Psoas muscle (tissue), 7 donors: ENCODE measurements at regions not wholly inside any gene's neighbourhood (a gene's known extent, or its start where the extent isn't known, plus 50 kb on each side); places are given as distances from the start of the nearest gene placed in this dataset.
A peak's percentile ranks its signal among the peaks of the same experiment; 100 is the strongest.

Experiments
- ATAC-seq, 4 donors: fragments of 200-7000 bp; cut with Tn5 transposase; one replicate each; pipeline ENCODE4 v1.9.1; 2020; ENCODE audit warnings: moderate library complexity in 3 of 4, mild to moderate bottlenecking in 2 of 4
- DNase-seq, 2 donors: peaks; one replicate each; pipeline ENCODE4 v3.0.0-alpha.2; 2020
- H3K27ac ChIP-seq: fragments of 200-600 bp; one replicate; pipeline ENCODE4 v1.8.0; 2022
- H3K27me3 ChIP-seq, 3 donors: fragments of 200-600 bp in 1 of 3; one replicate each; pipeline versions ENCODE4 v1.6.1 to v1.8.0; 2013 to 2022; ENCODE audit warnings: low read length in 2 of 3, mild to moderate bottlenecking in 2 of 3, moderate library complexity in 1 of 3; ENCODE audit not compliant: insufficient read depth in 3 of 3
- H3K36me3 ChIP-seq, 2 donors: fragments of 200-600 bp in 1 of 2; one replicate each; pipeline versions ENCODE4 v1.6.1 to v1.8.0; 2013 to 2022; ENCODE audit warnings: low read depth in 1 of 2, mild to moderate bottlenecking in 1 of 2, moderate library complexity in 1 of 2; ENCODE audit not compliant: insufficient read depth in 1 of 2
- H3K4me1 ChIP-seq: fragments of 200-600 bp; one replicate; pipeline ENCODE4 v1.8.0; 2022
- H3K4me3 ChIP-seq: fragments of 200-600 bp; one replicate; pipeline ENCODE4 v1.8.0; 2022; ENCODE audit warnings: mild to moderate bottlenecking
- H3K9me3 ChIP-seq: fragments of 200-600 bp; one replicate; pipeline ENCODE4 v1.8.0; 2022
- WGBS, 3 donors: extraction: QIAGEN DNeasy Blood & Tissue Kit; methylation state at CpG; one replicate each; pipeline versions ENCODE4 v1.1.6 to v1.1.7; 2013; 5-methylcytosine and 5-hydroxymethylcytosine counted together
- intact Hi-C, 2 donors: fragments of 100-400 bp; cut with DNase I; formaldehyde crosslinking; loops; one replicate each; pipeline versions ENCODE4 v1.11.0 to v1.14.2; 2022
- TF ChIP-seq, protein P1 (sequence below): fragments of 200-600 bp; IDR thresholded peaks from one replicate; pipeline ENCODE4 v1.8.0; 2022; ENCODE audit warnings: antibody characterized with exemption
- donor health status: healthy with polysubstance abuse.
- donor health status: DM: no; HTN: no; CAD: no; lungs with moderate emphysema.
- donor health status: Bipolar disorder and iron deficiency.
- donor health status: healthy.
- donor health status: DM: yes; HTN: yes; CAD: no.
- donor health status: DM: no; HTN: no; CAD: no.
- donor health status: DM: yes; HTN: yes; CAD: no.

DNA sequence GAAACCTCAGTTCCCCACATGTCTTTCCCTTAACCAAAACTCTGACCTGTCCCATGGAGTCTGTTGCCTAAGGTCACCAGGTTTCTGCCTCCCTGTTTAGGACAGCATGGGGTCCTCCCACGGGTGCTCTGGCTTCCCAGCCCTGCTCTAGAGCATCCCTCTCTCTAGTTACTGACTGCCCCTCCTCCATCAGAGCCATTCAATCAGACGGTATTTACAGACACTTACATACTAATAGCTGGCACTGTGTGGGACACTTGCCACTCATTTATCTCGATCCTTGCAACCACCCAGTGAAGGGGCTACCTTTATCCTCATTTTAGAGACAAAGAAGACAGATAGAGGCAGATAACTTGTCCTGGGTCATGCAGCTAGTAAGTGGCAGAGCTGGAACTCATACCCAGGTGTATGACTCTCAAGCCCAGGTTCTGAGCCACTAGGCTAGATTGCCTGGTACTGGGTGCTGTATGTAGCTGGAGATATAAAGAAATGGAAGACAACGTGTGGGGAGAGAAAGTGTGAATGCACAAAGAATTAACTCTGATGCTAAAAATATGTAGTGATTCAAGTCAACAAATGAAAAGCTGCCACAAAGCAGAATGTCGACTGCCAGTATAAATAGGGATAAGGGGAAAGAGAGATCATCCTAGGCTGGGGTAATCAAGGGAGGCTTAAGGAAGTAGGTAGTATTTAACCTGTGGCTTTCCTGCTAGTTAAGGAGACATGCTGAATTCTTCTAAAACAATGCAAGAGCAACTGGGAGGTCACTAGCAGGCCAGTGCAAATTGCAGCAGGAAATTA is 52.5 kb upstream of the PDE8B start:
- Histone ChIP-seq H3K27me3 (no peaks in the 10 kb centered on the region), H3K4me1 (peaks cover 5% of the 10 kb centered on the region), H3K4me3 (no peak overlapping the region), H3K9me3 (no peaks in the 10 kb centered on the region), H3K36me3 (no peaks in the 10 kb centered on the region), H3K27ac (peak overlapping the region; percentile 44)
- intact Hi-C loops = no loop called here
- DNase-seq = no peak
- TF ChIP-seq, protein P1, sequence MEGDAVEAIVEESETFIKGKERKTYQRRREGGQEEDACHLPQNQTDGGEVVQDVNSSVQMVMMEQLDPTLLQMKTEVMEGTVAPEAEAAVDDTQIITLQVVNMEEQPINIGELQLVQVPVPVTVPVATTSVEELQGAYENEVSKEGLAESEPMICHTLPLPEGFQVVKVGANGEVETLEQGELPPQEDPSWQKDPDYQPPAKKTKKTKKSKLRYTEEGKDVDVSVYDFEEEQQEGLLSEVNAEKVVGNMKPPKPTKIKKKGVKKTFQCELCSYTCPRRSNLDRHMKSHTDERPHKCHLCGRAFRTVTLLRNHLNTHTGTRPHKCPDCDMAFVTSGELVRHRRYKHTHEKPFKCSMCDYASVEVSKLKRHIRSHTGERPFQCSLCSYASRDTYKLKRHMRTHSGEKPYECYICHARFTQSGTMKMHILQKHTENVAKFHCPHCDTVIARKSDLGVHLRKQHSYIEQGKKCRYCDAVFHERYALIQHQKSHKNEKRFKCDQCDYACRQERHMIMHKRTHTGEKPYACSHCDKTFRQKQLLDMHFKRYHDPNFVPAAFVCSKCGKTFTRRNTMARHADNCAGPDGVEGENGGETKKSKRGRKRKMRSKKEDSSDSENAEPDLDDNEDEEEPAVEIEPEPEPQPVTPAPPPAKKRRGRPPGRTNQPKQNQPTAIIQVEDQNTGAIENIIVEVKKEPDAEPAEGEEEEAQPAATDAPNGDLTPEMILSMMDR = no peak
- 29 to 31% (median 30%) methylated on average over 5 of the region's 5 CpGs for WGBS, 3 donors
- peak; percentile 27 to 67 (median 60) for ATAC-seq

GRCh38 chr5:77156379-77156778 is 54.1 kb upstream of the PDE8B start:
- H3K27me3 ChIP-seq = no peaks in the 10 kb centered on the region
- 81 to 86% (median 82%) methylated on average over 3 of the region's 3 CpGs for WGBS, 3 donors
- ATAC-seq = no peak

DNA sequence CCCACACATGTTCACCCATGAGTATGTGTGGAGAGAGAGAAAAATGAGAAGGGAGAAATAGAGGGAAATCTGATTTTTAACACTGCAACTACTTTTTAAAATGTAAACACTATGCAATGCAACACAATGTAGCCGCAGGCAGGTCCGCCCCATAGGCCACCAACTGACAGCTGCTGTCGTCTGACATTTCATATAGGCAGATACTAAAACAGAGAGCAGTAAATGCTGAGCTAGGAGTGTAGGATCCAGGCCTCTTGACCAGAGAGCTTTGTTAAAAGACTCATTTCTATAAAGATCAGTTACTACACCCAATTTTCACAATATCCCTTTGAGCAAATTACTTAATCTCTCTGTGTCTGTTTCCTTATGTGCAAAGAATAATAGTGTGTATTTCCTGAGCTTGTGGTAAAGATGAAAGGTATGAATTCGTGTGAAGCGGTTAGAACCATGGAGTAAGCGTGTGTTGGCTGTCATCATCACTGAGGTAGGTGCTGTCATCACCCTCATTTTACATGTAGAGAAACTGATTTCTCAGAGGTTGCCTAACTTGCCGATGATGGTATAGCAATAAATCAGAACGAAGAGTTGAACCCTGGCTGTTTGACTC is 55.2 kb upstream of the PDE8B start:
- intact Hi-C loops = no loop called here
- 89 to 93% (median 90%) methylated on average over 8 of the region's 8 CpGs for WGBS, 3 donors
- TF ChIP-seq, protein P1 = no peak
- H3K4me3 ChIP-seq = no peak overlapping the region
- H3K27me3 ChIP-seq = no peaks in the 10 kb centered on the region
- H3K9me3 ChIP-seq = no peaks in the 10 kb centered on the region
- ATAC-seq (no peak), DNase-seq (no peak)
- peaks cover 5% of the 10 kb centered on the region for H3K4me1 ChIP-seq
- no peaks in the 10 kb centered on the region for H3K36me3 ChIP-seq
- H3K27ac ChIP-seq = no peak overlapping the region

More at GRCh38 chr5:77156379-77156778, 54.1 kb upstream of the PDE8B start:
- TF ChIP-seq, protein P1 = no peak
- intact Hi-C loops = no loop called here
- Histone ChIP-seq H3K4me3 (no peak overlapping the region), H3K9me3 (no peaks in the 10 kb centered on the region), H3K4me1 (peaks cover 5% of the 10 kb centered on the region), H3K27ac (no peak overlapping the region), H3K36me3 (no peaks in the 10 kb centered on the region)
- DNase-seq = no peak

GRCh38 chr5:77152441-77152840 is 58.0 kb upstream of the PDE8B start:
- no peak for ATAC-seq
- intact Hi-C loops = no loop called here
- H3K4me3 ChIP-seq = no peak overlapping the region
- H3K36me3 ChIP-seq = no peaks in the 10 kb centered on the region
- H3K4me1 ChIP-seq = no peaks in the 10 kb centered on the region
- no peaks in the 10 kb centered on the region for H3K9me3 ChIP-seq
- H3K27me3 ChIP-seq = no peaks in the 10 kb centered on the region
- no peak for DNase-seq
- 85 to 97% (median 95%) methylated on average over 8 of the region's 8 CpGs for WGBS, 3 donors
- TF ChIP-seq, protein P1 = no peak
- no peak overlapping the region for H3K27ac ChIP-seq
